WTC11 (cell line): ENCODE measurements at regions not wholly inside any gene's neighbourhood (a gene's known extent, or its start where the extent isn't known, plus 50 kb on each side); places are given as distances from the start of the nearest gene placed in this dataset.

Experiments used
- ATAC-seq: fragments of 200-7000 bp; cut with Tn5 transposase; 2 replicates; pipeline ENCODE4 v1.10.0; 2021; ENCODE audit warnings: mild to moderate bottlenecking, moderate library complexity
- CTCF ChIA-PET: fragments of 300-600 bp; sonication (Branson Sonifier 250); formaldehyde crosslinking; loops from one replicate; lab custom pipeline; 2021; ENCODE audit warnings: antibody characterized with exemption; lab: Charles Lee
- POLR2A ChIA-PET: fragments of 350-600 bp; sonication (Branson Sonifier 250); formaldehyde crosslinking; loops from one replicate; lab custom pipeline; 2021; ENCODE audit warnings: antibody characterized with exemption; lab: Charles Lee
- DNase-seq: peaks from one replicate; pipeline ENCODE4 v3.0.0; 2021; ENCODE audit warnings: low spot score
- H3K27ac Mint-ChIP-seq: 2 replicates; pipeline ENCODE4 v1.8.0; 2021; ENCODE audit warnings: mixed read lengths
- H3K27me3 Mint-ChIP-seq: 2 replicates; pipeline ENCODE4 v1.8.0; 2021; ENCODE audit warnings: low read depth, mild to moderate bottlenecking, moderate library complexity, mixed read lengths
- H3K36me3 Mint-ChIP-seq: 2 replicates; pipeline ENCODE4 v1.8.0; 2021; ENCODE audit warnings: mixed read lengths
- H3K4me1 Mint-ChIP-seq: 2 replicates; pipeline ENCODE4 v1.8.0; 2022; ENCODE audit warnings: mixed read lengths
- H3K4me3 Mint-ChIP-seq: 2 replicates; pipeline ENCODE4 v1.8.0; 2021; ENCODE audit warnings: mild to moderate bottlenecking, moderate library complexity, mixed read lengths
- H3K9me3 Mint-ChIP-seq: 2 replicates; pipeline ENCODE4 v1.8.0; 2021; ENCODE audit warnings: mixed read lengths
- AFF4 ChIP-seq: sonication (generic); formaldehyde crosslinking; IDR thresholded peaks from 2 replicates; pipeline ENCODE4 v1.8.1; 2023; ENCODE audit warnings: mild to moderate bottlenecking, missing genetic modification reagents, borderline replicate concordance
- ATF1 ChIP-seq: sonication (generic); formaldehyde crosslinking; IDR thresholded peaks from 2 replicates; pipeline ENCODE4 v1.8.1; 2023; ENCODE audit warnings: mild to moderate bottlenecking, moderate library complexity, missing genetic modification reagents
- ATF6 ChIP-seq: sonication (generic); formaldehyde crosslinking; IDR thresholded peaks from 2 replicates; pipeline ENCODE4 v1.8.1; 2023; ENCODE audit warnings: mild to moderate bottlenecking, missing genetic modification reagents
- E2F5 ChIP-seq: sonication (generic); formaldehyde crosslinking; IDR thresholded peaks from 2 replicates; pipeline ENCODE4 v1.8.1; 2022; ENCODE audit warnings: mild to moderate bottlenecking, moderate library complexity, missing genetic modification reagents
- EMX1 ChIP-seq: fragments of 250-450 bp; sonication (Bioruptor Pico); IDR thresholded peaks from 2 replicates; pipeline ENCODE4 v1.8.0; 2021; ENCODE audit warnings: mild to moderate bottlenecking
- ETV6 ChIP-seq: sonication (generic); formaldehyde crosslinking; IDR thresholded peaks from 2 replicates; pipeline ENCODE4 v1.8.1; 2022; ENCODE audit warnings: mild to moderate bottlenecking, missing genetic modification reagents
- GRHL2 ChIP-seq: fragments of 250-450 bp; sonication (Bioruptor Pico); IDR thresholded peaks from 2 replicates; pipeline ENCODE4 v1.8.0; 2022; ENCODE audit warnings: mild to moderate bottlenecking, moderate library complexity; ENCODE audit not compliant: insufficient replicate concordance, severe bottlenecking
- IRF1 ChIP-seq: sonication (generic); formaldehyde crosslinking; IDR thresholded peaks from 2 replicates; pipeline ENCODE4 v1.8.0; 2023; ENCODE audit warnings: missing genetic modification reagents
- MXD4 ChIP-seq: fragments of 250-450 bp; sonication (Bioruptor Pico); IDR thresholded peaks from 2 replicates; pipeline ENCODE4 v1.8.0; 2021; ENCODE audit warnings: mild to moderate bottlenecking, moderate library complexity, borderline replicate concordance
- RELA ChIP-seq: sonication (generic); formaldehyde crosslinking; IDR thresholded peaks from 2 replicates; pipeline ENCODE4 v1.8.1; 2022; ENCODE audit warnings: missing genetic modification reagents, mild to moderate bottlenecking, borderline replicate concordance
- ZBTB43 ChIP-seq: sonication (generic); formaldehyde crosslinking; IDR thresholded peaks from 2 replicates; pipeline ENCODE4 v1.8.1; 2023; ENCODE audit warnings: mild to moderate bottlenecking, missing genetic modification reagents
- ZNF232 ChIP-seq: sonication (generic); formaldehyde crosslinking; IDR thresholded peaks from 2 replicates; pipeline ENCODE4 v1.8.0; 2022; ENCODE audit warnings: mild to moderate bottlenecking, missing genetic modification reagents
- ZNF317 ChIP-seq: sonication (generic); formaldehyde crosslinking; IDR thresholded peaks from 2 replicates; pipeline ENCODE4 v1.8.1; 2023; ENCODE audit warnings: low read depth, mild to moderate bottlenecking, moderate library complexity, missing genetic modification reagents, borderline replicate concordance
- TF ChIP-seq, protein P1 (sequence below): fragments of 200-600 bp; IDR thresholded peaks from 2 replicates; pipeline ENCODE4 v1.8.0; 2022; ENCODE audit warnings: antibody characterized with exemption
- TF ChIP-seq, protein P2 (sequence below): sonication (generic); formaldehyde crosslinking; conservative IDR thresholded peaks from 2 replicates; pipeline ENCODE4 v1.8.1; 2023; ENCODE audit warnings: mild to moderate bottlenecking, low read depth, missing genetic modification reagents, moderate library complexity
- TF ChIP-seq, protein P3 (sequence below): fragments of 250-450 bp; sonication (Bioruptor Pico); IDR thresholded peaks from 2 replicates; pipeline ENCODE4 v1.9.0; 2021; ENCODE audit warnings: mild to moderate bottlenecking

GRCh38 chr16:6955303-6955702, 377.3 kb upstream of the RBFOX1 start:
- Mint-ChIP-seq H3K36me3 (peaks cover 75% of the 10 kb centered on the region), H3K9me3 (peaks cover 79% of the 10 kb centered on the region), H3K4me3 (no peak overlapping the region)

DNA sequence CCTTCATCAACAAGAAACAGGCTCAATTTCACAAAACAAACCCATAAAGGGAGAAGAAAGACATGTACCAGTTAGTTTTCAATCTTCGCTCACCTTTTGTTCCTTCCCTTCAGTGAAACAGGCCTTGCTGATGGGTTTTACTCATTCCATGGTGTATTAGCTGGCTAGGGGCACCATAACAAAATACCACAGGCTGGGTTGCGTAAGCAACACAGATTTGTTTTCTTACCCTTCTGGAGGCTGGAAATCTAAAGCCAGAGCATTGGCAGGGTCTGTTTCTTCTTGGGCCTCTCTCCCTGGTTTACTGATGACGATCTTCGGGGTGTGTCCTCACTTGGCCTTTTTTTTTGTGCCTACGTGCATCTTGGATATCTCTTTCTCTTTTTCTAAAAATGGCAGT, 383.4 kb upstream of the RBFOX1 start:
- ChIA-PET CTCF (no interaction called here), POLR2A (no interaction called here)
- peaks cover 69% of the 10 kb centered on the region for H3K36me3 Mint-ChIP-seq
- DNase-seq (no peak), ATAC-seq (no peak)
- peaks cover 7% of the 10 kb centered on the region for H3K27me3 Mint-ChIP-seq
- H3K27ac Mint-ChIP-seq: no peak overlapping the region
- peaks cover 76% of the 10 kb centered on the region for H3K9me3 Mint-ChIP-seq
- H3K4me1 Mint-ChIP-seq: no peaks in the 10 kb centered on the region
- no peak overlapping the region for H3K4me3 Mint-ChIP-seq
- no peak for TF ChIP-seq E2F5
- TF ChIP-seq, protein P1, sequence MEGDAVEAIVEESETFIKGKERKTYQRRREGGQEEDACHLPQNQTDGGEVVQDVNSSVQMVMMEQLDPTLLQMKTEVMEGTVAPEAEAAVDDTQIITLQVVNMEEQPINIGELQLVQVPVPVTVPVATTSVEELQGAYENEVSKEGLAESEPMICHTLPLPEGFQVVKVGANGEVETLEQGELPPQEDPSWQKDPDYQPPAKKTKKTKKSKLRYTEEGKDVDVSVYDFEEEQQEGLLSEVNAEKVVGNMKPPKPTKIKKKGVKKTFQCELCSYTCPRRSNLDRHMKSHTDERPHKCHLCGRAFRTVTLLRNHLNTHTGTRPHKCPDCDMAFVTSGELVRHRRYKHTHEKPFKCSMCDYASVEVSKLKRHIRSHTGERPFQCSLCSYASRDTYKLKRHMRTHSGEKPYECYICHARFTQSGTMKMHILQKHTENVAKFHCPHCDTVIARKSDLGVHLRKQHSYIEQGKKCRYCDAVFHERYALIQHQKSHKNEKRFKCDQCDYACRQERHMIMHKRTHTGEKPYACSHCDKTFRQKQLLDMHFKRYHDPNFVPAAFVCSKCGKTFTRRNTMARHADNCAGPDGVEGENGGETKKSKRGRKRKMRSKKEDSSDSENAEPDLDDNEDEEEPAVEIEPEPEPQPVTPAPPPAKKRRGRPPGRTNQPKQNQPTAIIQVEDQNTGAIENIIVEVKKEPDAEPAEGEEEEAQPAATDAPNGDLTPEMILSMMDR: no peak
- no peak for TF ChIP-seq ZBTB43 (CRISPR knock-in tag)
- TF ChIP-seq, protein P2, sequence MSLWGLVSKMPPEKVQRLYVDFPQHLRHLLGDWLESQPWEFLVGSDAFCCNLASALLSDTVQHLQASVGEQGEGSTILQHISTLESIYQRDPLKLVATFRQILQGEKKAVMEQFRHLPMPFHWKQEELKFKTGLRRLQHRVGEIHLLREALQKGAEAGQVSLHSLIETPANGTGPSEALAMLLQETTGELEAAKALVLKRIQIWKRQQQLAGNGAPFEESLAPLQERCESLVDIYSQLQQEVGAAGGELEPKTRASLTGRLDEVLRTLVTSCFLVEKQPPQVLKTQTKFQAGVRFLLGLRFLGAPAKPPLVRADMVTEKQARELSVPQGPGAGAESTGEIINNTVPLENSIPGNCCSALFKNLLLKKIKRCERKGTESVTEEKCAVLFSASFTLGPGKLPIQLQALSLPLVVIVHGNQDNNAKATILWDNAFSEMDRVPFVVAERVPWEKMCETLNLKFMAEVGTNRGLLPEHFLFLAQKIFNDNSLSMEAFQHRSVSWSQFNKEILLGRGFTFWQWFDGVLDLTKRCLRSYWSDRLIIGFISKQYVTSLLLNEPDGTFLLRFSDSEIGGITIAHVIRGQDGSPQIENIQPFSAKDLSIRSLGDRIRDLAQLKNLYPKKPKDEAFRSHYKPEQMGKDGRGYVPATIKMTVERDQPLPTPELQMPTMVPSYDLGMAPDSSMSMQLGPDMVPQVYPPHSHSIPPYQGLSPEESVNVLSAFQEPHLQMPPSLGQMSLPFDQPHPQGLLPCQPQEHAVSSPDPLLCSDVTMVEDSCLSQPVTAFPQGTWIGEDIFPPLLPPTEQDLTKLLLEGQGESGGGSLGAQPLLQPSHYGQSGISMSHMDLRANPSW: no peak
- TF ChIP-seq, protein P3, sequence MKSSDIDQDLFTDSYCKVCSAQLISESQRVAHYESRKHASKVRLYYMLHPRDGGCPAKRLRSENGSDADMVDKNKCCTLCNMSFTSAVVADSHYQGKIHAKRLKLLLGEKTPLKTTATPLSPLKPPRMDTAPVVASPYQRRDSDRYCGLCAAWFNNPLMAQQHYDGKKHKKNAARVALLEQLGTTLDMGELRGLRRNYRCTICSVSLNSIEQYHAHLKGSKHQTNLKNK: no peak
- TF ChIP-seq GRHL2 (CRISPR knock-in tag): no peak
- TF ChIP-seq ETV6 (CRISPR knock-in tag): no peak
- TF ChIP-seq EMX1 (CRISPR knock-in tag): no peak
- TF ChIP-seq ZNF232 (CRISPR knock-in tag): no peak
- no peak for TF ChIP-seq RELA (CRISPR knock-in tag)
- TF ChIP-seq ATF1 (CRISPR knock-in tag): no peak
- TF ChIP-seq ATF6 (CRISPR knock-in tag): no peak
- no peak for TF ChIP-seq MXD4 (CRISPR knock-in tag)
- no peak for TF ChIP-seq ZNF317 (CRISPR knock-in tag)

More at GRCh38 chr16:6955303-6955702, 377.3 kb upstream of the RBFOX1 start:
- no peak overlapping the region for H3K27ac Mint-ChIP-seq
- no peak for DNase-seq
- TF ChIP-seq IRF1 (CRISPR knock-in tag): no peak
- TF ChIP-seq EMX1 (CRISPR knock-in tag): no peak
- TF ChIP-seq AFF4 (CRISPR knock-in tag): no peak
- TF ChIP-seq, all 79 proteins: peak for 0
- no peak for ATAC-seq
- peaks cover 9% of the 10 kb centered on the region for H3K27me3 Mint-ChIP-seq
- ChIA-PET POLR2A (no interaction called here), CTCF (no interaction called here)
- H3K4me1 Mint-ChIP-seq: no peaks in the 10 kb centered on the region
